ENCODE measurements at regions not wholly inside any gene's neighbourhood (a gene's known extent, or its start where the extent isn't known, plus 50 kb on each side); places are given as distances from the start of the nearest gene placed in this dataset.

- TF ChIP-seq CTCF (IDR thresholded peaks at IDR 0.05) (no peak), POLR2A (IDR thresholded peaks at IDR 0.05) (no peak)
These were observed 132.1 kb upstream of the BLID start for GRCh38 chr11:122248131-122248530.

Data from body of pancreas (tissue), 4 donors.